ENCODE measurements at regions not wholly inside any gene's neighbourhood (a gene's known extent, or its start where the extent isn't known, plus 50 kb on each side); places are given as distances from the start of the nearest gene placed in this dataset.

GRCh38 chr6:128648022-128648598 lies 127.7 kb upstream of the PTPRK start:
- no peak for DNase-seq (ENCODE audit: low spot score)
- no peak for TF ChIP-seq CTCF (IDR thresholded peaks at IDR 0.05; ENCODE audit: extremely low read depth, insufficient read depth, missing control alignments)
- in situ Hi-C loops (cut with MboI; ENCODE audit: low pct_unique_long_range_greater_than_20kb, low sequenced_read_pairs, unreplicated experiment) = no loop called here

GRCh38 chr6:128642132-128642531 lies 121.7 kb upstream of the PTPRK start:
- TF ChIP-seq CTCF (IDR thresholded peaks at IDR 0.05; ENCODE audit: extremely low read depth, insufficient read depth, missing control alignments) = no peak
- no peak for DNase-seq (ENCODE audit: low spot score)
- in situ Hi-C loops (cut with MboI; ENCODE audit: low pct_unique_long_range_greater_than_20kb, low sequenced_read_pairs, unreplicated experiment) = no loop called here

- in situ Hi-C loops (cut with MboI; ENCODE audit: low pct_unique_long_range_greater_than_20kb, low sequenced_read_pairs, unreplicated experiment) = no loop called here
- DNase-seq (ENCODE audit: low spot score) = no peak
- TF ChIP-seq CTCF (IDR thresholded peaks at IDR 0.05; ENCODE audit: extremely low read depth, insufficient read depth, missing control alignments) = no peak
Measured at GRCh38 chr6:128641703-128642102, 121.3 kb upstream of the PTPRK start.

GRCh38 chr6:128638817-128639216 lies 118.4 kb upstream of the PTPRK start:
- in situ Hi-C loops (cut with MboI; ENCODE audit: low pct_unique_long_range_greater_than_20kb, low sequenced_read_pairs, unreplicated experiment) = no loop called here
- TF ChIP-seq CTCF (IDR thresholded peaks at IDR 0.05; ENCODE audit: extremely low read depth, insufficient read depth, missing control alignments) = no peak
- DNase-seq (ENCODE audit: low spot score) = no peak

- no peak for DNase-seq (ENCODE audit: low spot score)
Measured at GRCh38 chr6:128635219-128635618, 114.8 kb upstream of the PTPRK start.

GRCh38 chr6:128632131-128632530 lies 111.7 kb upstream of the PTPRK start:
- TF ChIP-seq CTCF (IDR thresholded peaks at IDR 0.05; ENCODE audit: extremely low read depth, insufficient read depth, missing control alignments) = no peak
- DNase-seq (ENCODE audit: low spot score) = no peak
- in situ Hi-C loops (cut with MboI; ENCODE audit: low pct_unique_long_range_greater_than_20kb, low sequenced_read_pairs, unreplicated experiment) = no loop called here

More at GRCh38 chr6:128635219-128635618, 114.8 kb upstream of the PTPRK start:
- no peak for TF ChIP-seq CTCF (IDR thresholded peaks at IDR 0.05; ENCODE audit: extremely low read depth, insufficient read depth, missing control alignments)
- in situ Hi-C loops (cut with MboI; ENCODE audit: low pct_unique_long_range_greater_than_20kb, low sequenced_read_pairs, unreplicated experiment) = no loop called here

- in situ Hi-C loops (cut with MboI; ENCODE audit: low pct_unique_long_range_greater_than_20kb, low sequenced_read_pairs, unreplicated experiment) = no loop called here
- no peak for DNase-seq (ENCODE audit: low spot score)
- TF ChIP-seq CTCF (IDR thresholded peaks at IDR 0.05; ENCODE audit: extremely low read depth, insufficient read depth, missing control alignments) = no peak
Measured at GRCh38 chr6:128631031-128631430, 110.6 kb upstream of the PTPRK start.
